Stimulated activated CD4-positive, alpha-beta T cell treated with anti-CD3 and anti-CD28 coated beads, Interleukin-1b, Interleukin-23, amount 100 ng/mL, for 4 hours (primary cell): ENCODE measurements at regions not wholly inside any gene's neighbourhood (a gene's known extent, or its start where the extent isn't known, plus 50 kb on each side); places are given as distances from the start of the nearest gene placed in this dataset.

Experiments used
- DNase-seq, 2 donors: peaks; one replicate each; pipeline ENCODE4 v3.0.0-alpha.2; 2020; ENCODE audit warnings: low read depth in 2 of 2

DNA sequence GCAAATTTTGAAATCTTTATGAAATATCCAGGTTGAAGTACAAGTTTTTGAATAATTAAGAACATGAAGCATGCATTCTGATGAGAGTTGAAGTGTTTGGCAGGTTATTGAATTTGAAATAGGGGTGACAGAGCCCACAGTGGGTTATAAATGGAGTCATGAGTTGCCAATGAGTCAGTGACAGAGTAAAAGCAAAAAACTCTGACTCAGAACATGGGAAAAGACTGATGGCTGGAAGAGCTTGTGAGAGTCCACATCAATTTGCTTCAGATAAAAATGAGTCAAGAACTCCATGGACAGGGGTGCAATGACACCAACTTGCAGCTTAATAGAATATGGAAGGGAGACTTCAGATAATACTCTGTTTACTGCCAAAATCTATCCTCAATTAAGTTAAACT lies 105.3 kb downstream of the SLC6A15 start:
- no peak for DNase-seq

DNA sequence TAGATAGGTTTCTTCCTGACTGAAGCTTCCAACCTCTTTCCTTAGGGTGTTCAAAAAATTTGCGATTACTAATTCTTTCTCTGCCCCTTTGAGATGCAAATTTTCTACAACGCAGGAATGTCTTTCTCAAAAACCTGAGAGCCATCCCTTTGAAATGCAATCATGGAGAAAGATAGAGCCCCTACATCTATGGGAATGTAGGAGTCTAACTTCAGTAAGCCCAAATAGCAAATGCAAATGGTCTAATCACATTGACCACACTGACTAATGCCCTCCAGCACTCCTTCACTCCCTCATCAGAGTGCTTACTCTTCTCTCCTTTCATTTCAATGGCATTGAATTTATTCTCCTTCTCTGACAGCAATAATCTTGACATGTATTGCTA lies 107.1 kb downstream of the SLC6A15 start:
- no peak for DNase-seq

DNA sequence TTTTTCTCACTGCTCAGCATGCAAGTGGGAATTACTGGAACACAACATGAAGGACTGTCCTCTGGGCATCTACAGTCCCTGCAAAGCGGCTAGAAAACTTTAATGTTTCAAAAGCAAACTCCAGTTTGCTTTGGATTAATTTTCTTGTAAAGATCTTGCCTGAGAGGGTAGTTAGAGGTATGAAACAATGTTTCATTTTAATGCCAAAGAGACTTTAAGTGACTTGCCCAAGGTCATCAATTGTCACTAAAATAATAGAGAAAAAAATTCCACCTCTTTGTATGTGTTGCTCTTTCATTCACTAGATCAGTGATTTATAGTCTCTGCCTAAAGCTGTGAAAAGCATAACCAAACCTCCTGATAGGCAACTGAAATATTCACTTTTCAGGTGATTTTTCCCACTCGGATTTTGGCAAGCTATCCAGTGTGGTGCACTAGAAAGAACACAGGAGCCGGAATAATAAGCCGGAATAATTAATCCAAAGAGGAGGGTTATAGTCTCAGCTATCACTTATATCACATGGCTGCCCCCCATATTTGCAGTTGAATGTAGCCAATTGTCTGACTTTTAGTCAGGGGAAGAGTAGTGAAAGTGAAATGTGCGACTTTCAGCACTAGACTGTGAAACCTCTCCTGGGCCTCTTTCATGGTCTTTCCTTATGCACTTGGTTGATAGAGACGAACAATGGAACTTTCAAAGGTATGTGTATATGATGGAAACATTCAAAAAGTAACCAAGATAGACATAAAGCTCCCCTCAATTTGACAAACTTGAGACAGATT lies 107.7 kb downstream of the SLC6A15 start:
- DNase-seq = no peak

DNA sequence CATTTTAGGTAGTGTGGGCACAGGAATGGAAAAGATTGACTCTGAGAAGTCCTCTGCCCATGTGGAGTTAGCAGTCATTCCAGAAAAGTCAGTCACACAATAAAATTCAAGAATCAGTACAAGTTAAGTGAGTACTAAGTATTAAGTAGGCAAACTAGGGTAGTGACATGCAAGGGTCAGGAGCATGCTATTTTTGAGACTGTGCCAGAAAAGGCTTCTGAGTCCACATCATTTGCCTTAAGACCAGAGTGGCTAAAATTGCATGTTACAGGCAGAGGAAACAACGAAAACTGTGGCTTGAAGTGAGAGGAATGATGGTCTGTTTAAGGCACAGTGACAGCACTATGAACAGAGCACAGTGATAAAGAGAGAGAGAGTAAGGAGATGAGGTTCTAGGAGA lies 108.9 kb downstream of the SLC6A15 start:
- no peak for DNase-seq

DNA sequence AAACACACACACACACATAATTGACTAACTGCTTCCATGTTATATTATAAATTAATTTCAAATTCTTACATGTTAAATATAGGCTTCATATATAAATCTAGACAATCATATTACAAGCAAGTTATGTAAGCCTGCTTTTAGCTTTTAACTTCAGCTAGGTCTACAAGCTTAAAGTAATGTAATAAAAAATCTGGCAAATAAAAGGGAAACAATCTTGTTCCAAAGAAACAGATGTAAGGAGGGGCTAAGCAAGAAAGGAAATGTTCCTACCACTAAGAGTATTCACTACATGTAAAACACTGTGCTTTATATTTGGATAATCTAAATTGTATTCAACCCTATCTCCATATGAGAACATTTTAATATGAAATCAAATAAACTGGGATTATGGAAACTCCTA lies 110.4 kb downstream of the SLC6A15 start:
- no peak for DNase-seq

DNA sequence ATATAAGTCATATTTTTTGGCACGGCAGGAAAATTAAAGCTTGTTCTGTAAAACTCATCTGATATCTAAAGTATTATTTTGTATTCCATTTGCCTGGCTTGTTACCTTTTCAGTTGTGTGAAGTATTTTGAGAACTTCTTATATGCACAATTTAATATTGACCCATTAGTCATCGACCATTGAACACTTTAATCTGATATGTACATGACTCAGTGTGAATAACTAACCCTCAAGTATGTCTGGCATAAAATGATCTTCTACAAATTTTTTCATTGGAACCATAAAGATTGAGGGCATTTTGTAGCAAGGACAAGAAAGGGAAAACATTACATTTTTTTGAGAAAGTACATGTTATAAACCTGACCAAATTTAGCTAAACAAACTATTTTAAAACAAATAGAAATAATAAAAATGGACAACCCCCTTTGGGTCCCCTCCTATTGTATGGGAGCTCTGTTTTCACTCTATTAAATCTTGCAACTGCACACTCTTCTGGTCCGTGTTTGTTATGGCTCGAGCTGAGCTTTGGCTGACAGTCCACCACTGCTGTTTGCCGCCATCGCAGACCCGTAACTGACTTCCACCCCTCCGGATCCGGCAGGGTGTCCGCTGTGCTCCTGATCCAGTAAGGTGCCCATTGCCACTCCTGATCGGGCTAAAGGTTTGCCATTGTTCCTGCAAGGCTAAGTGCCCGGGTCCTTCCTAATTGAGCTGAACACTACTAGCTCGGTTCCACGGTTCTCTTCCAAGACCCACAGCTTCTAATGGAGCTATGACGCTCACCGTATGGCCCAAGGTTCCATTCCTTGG lies 118.8 kb downstream of the SLC6A15 start:
- no peak for DNase-seq

DNA sequence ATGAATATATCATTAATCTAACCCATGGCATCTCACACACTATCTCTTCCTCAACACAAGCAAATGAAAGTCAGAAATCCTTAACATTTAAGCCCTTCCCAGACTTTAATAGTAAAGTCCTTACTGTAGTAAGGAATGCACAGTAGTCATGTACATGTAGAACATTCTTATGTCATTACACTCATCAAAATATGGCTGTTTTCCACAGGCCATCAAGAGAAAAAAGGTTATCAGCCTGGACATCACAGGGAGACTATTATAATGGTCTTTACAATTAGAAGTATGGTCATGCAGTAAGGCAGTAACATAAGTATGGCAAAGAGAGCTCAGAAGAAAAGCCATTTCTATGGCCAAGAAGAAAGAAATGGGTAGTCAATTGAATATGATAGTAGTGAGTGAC lies 121.2 kb downstream of the SLC6A15 start:
- DNase-seq = no peak

DNA sequence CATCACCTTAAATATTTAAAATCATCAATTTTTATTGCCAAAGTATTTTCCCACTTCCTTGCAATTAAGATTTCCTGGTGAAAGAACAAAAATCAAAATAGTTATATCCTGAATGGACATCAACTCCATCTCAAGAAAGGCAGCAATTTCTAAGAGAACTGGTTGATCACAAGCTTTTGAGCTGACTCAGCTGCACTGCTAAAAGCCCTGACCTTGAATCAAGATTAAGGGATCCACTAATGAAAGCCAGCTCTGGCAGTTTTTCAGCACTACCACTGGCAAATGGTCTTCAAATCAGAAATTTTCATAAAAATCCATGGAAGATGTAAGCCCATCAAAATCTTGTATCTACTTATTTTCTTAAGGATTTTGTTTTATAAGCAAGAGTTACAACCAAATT lies 123.4 kb downstream of the SLC6A15 start:
- DNase-seq = no peak

DNA sequence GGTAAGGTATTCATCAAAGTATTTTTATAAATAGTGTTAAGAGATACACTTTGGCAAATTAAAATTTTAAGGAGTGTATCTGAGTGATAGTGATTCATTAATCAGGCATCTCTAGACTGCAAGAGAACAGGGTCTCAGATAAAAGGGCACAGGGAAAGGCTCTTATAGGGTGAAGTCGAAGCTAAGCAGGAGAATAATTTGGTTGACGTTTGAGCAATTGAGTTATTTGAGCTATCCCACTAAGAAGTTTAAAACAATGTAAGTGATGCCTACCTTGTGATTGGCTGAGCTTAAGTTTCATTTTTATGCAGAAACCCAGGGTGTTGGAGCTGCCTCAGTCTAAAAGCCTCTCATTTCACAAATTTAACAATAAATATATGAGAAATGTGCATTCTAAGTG lies 125.3 kb downstream of the SLC6A15 start:
- no peak for DNase-seq

DNA sequence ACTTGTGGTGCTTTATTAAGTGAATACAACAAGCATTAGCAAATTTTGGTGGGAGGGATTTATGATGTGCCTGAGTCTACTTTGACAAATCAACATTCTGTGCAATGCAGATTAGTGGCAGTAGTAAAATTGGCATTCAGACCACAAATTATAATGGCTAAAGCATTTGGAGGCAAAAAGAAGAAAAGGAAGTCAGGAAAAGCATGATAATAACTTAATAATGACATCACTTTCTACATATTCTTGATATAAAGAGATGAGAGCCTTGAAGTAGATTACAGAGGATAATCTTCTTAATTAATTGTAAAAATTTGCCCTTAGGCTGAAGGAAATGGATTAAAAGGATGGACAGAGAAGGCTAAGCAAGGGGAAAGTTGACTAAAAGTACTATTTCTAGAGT lies 126.0 kb downstream of the SLC6A15 start:
- DNase-seq = no peak

DNA sequence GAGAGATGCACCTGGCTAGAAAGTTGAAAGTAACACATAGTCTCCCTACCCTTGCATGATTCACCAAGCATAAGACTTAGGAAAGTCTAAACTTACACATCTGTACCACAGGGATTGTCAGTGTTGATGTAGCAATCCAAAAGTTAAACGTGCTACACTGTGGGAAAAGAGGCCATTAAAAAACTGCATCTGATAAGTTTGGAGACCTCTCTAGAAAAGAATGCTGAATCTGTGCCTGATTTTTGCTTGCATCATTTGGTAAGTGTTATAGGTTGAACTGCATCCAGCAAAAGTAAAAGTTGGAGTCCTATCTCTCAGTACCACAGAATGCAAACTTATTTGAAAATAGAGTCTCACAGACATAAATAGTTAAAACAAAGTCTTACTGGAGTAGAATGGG lies 126.6 kb downstream of the SLC6A15 start:
- no peak for DNase-seq

DNA sequence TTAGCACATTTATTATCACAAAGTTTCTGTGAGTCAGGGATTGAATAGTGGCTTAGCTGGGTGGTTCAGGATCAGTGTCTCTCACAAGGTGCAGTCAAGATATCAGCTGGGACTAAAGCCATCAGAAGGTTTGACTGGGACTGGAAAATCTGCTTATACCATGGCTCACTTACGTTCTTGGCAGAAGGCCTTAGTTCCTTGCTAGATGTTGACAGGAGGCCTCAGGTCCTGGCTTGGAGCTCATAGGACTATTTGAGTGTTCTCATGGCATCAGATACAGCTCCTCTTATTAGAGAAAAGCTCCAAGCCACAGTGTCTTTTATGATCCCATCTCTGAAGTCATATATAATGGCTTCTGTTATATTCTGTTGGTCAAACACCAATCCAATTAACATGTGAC lies 127.3 kb downstream of the SLC6A15 start:
- DNase-seq = no peak

DNA sequence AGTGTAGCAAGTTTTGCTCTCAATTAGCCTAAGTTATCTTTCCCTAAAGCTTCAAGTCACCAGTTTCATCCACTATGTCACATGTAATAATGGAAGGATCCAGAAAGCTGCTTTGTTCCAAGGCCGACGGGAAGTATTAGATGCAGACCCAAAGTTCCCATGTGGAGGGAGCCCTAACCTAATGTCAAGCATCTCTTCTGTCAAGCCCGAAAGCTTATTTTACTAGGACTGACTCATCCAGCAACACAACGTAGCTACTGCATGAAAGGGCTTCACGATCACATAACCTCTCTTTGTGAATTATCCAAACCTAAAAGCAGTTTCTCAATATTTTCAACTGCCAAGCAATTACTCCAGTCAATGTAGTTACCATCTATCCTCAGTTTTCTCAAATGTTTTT lies 133.4 kb downstream of the SLC6A15 start:
- no peak for DNase-seq

DNA sequence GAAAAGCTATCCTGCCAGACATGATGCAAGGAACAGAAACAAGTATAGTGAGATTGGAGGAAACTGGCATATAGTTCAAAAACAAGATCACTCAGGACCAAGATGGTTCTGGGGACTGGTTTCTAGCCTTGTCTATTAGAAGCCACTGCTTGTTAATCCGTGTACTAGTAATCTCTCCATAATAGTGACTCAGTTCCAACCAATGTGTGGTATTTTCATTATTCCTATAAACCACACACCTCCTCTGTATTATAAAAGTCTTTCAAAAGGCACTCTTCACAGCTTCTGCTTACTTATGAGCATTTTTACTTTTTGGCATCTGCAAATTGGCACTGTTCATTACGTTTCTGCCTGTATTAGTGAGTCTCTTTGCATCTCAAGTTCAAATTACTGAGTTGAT lies 140.3 kb downstream of the SLC6A15 start:
- no peak for DNase-seq

DNA sequence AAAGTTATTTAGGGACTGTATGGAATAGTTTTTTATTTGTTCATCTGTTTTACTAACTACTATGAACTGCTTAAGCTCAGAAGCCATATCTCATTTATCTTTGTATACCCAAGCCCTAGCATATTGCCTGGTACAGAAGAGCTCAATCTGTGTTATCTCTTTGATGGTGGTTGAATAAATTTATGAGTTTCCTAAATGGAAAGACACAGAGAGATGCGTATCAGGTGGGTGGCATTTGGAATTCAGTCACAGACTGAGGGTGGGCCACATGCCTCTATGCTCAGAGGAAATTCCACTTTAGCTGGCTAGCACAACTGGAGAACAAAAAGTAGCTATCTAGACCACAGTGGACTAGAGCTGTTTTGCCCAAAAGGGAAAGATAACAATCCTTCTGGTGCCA lies 145.5 kb downstream of the SLC6A15 start:
- no peak for DNase-seq

DNA sequence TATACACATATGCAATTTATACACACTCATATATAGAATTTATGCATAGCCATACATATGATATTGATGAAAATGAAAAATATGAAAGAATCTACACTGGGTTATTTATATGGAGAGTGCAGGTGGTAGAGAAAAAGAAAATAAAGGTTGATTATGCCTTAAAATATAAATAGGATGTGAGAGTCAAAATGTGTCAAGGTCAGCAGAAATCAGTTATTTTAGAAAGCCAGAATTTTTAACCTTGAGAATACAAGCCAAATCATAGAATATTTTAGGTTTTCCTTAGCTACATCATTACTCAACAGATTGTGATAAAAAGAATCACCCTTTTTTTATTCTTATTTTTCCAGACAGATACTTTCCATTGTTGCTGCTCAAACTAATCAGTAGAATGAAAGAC lies 146.2 kb downstream of the SLC6A15 start:
- DNase-seq = no peak

DNA sequence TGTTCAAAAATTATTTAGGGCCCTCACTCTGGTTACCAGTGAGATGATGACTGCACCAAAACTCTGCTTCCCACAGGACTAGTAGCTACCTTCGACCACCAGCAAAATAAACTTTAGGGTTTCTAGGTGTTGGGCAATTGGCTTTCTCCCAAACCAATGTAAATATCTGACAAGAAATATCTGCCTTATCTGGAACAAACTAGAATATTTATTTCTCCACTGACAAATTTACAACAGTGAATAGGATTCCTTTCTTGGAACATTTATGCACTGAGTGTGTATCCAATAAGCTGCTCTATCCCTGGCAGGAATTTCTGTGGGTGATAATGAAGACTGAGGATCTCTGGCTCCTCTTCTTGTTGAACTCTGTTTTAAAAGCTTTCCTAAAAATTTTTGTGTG lies 148.6 kb downstream of the SLC6A15 start:
- no peak for DNase-seq

DNA sequence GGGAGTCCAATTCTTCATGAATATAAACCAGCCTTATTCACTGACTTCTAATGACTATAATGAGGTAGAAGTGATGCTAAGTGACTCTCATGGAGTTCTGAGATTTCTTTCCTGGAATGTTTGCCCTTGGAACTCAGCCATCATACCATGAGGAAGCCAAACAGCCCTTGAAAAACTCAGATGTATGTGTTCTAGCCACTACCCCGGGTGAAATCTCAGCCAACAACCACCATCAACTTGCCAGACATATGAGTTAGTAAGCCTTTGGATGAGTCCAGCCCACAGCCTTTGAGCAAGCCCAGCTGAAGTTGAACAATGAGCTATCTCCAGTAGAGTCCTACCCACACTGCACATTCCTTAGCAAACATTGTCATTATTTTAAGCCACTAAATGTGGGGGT lies 149.5 kb downstream of the SLC6A15 start:
- DNase-seq = no peak

DNA sequence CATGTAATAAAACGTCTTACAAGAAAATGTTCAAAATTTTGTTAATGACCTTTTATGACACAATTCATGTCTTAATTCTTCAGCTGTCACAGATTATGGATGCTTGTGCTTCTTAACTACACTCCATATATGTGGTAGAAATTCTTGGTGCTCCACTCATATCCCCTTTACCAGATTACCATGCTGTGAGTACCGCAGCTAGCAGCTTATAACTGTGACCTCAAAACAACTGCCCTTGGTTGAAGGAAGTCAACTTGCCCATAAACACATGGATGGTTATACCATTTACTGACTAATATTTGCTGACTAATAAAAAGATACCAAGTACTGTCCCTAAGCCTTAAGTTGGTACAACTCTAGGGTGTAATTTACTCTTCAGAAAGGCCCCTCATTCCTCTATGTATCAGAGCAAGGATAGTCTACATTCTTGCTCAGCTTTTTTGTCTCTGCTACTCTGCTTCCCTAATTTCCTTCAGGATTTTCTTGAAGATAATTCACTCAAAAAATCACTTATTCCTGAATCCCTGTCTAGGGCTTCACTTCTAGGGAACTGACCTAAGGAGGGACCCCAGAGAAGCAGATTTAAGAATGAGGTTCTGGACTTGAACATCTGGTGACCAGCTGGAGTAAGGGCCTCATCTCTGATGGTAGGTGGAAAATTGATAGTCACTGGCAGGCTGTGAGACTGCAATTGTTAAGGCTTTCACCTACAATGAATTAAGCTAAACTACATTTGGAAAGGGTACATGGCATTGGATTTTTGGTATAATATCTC lies 152.3 kb downstream of the SLC6A15 start:
- no peak for DNase-seq

DNA sequence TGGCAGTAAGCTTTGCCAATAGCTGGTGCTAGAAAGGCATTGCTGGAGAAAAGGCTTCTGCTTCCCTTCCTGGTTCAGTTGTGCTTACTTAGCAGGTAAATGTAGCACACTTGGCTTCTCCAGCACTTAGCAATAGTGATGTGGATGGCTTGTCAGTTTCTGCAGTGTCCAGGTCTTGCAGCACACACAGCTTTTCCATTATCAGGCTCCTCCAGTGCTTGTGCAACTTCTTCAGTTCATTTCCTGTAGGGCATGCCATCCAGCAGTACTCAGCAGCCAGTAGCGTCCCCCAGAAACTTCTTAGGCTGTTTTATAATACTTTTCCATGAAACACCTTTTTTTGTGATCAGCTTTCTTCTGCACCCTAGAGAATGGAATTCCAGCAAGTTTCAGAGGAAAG lies 154.6 kb downstream of the SLC6A15 start:
- DNase-seq = no peak

DNA sequence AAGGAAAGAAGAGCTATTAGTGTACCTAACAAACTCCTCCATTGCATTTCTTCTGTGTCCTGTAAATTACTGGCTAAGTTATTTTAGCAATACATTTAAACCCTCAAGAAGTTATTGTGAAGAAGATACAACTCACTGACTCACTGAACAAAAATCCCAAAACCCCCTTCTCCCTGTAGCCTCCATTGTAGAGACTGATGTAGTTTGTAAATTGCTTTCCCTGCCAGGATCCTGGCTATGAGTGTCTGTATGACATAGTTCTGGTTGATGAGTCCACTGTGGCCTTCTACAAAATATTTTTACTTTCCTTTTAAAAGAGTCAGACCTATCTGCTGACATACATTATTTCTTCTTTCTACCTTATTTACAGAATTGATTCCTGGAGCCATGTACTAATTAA lies 155.6 kb downstream of the SLC6A15 start:
- no peak for DNase-seq

DNA sequence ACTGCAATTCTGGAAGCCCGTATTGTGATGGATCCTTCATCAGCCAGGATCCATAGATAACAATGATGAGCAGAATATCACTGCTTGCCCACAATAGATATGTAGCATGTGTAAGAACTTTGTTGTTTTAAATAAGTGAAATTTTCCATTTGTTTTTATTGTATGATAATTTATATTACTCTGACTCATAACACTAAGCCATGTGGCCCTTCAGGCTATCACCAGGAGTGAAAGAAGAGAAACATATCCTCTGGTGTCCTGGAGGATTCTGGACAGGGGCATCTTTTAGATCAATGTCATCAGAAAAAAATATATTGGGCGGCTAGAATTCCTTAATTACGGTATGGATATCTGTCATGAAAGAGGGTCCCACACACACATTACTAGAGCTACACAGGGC lies 167.5 kb downstream of the SLC6A15 start:
- no peak for DNase-seq

DNA sequence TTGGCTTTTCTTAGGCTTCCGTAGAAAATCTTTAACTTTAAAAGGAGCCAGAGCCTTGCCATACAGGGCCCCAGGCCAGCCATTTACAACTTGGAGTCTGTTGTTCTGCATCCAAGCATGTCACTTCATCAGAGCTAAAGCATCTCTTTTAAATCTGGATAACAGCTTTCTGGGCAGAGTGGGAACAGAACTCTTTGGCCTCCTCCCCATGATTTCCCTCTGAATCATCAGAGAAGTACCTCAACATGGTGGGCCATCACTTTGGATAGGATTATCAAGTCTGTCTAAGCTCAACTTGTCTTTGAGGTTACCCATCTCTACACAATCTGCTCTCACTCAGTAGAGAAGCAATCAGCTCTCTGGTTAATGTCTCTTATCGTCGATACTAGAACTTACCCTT lies 170.9 kb downstream of the SLC6A15 start:
- no peak for DNase-seq
